T1000 (cell line): ENCODE measurements at regions not wholly inside any gene's neighbourhood (a gene's known extent, or its start where the extent isn't known, plus 50 kb on each side); places are given as distances from the start of the nearest gene placed in this dataset.

ENCODE experiments used
- DNase-seq: peaks from one replicate; lab custom pipeline; 2025; ENCODE audit warnings: mixed read lengths; lab: John Stamatoyannopoulos, UW

- no peak for DNase-seq
Measured at GRCh38 chr11:134746609-134747008, 334.6 kb upstream of the B3GAT1 start.

DNA sequence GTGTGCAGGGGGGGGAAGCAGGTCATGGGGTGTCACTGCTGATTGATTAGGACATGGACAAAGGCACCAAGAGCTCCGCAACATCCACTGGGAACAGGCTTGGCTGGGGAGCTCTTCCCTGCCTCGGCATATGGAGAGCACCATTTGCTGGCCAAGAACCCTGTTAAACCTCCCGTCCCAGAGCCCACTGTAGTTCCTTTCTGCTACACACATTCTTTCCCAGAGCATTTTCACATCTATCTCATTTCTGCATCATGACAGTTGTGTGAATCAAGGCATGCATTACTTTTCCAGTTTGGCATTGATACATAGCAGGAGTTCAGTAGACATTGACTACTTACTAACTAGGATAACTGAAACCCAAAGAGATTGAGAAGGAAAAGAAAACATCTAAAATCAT, 333.4 kb upstream of the B3GAT1 start:
- DNase-seq, result no peak

DNA sequence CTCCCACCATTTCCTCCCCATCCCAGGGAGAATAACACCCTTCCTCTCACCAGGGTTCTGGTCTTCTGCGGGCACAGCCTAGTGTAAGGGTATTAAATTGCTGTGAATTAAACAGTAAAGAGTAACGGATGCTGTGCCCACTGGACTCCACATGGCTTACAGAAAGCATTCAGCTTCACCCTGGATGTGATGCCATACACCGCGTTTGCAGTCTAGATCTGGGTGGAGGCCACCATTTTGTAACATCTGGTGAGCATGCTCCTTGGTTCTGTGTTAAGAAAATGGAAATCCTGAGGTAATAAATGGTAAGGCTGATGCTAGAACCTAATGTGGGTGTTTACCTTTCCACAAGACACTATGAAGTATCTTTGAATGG, 331.8 kb upstream of the B3GAT1 start:
- DNase-seq, result no peak

DNA sequence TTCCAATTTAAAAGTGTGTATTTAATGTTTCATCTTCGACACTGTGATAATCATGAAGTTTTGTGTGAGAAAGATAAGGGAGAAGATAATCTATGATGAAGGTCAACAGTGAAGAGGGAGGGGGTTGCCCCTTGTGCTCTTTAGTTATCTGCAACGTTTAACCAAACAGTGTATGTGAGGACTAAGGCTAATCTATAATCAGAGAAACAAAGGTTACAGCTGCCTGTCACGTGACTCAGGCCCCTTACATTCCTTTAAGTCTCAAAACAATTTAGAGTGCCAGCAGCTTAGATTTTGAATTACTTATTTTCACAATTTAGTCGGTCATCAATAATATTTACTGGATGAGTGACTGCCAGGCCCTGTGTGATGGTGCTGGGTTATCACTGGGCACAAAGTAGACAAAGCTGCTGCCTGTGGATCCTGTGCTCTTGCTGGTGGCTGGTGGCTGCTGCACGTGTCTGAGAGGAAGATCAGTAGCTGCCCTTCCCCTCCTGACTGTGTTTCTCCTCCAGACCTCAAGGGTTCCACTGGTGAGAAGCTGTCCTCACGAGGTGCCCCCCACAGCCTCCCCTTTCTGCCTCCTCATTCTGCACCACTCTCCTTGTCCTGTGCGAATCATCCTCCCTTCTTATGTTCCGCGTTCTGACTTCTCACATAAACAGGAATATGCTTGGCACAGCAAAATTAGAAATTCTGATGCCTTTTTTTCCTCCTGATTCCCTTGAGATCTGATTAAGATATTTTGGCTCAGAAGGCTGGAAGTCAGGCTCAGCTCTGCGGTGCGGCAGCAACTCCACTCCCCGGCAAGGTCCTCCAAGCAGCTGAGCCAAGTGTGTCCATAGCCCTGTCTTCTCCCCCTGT, 331.1 kb upstream of the B3GAT1 start:
- DNase-seq, result no peak

- DNase-seq, result no peak
Measured at GRCh38 chr11:134742224-134742612, 330.2 kb upstream of the B3GAT1 start.

- no peak for DNase-seq
Measured at GRCh38 chr11:134741453-134742223, 329.6 kb upstream of the B3GAT1 start.

GRCh38 chr11:134740590-134741261, 328.7 kb upstream of the B3GAT1 start:
- no peak for DNase-seq

- no peak for DNase-seq
Measured at GRCh38 chr11:134739136-134739535, 327.1 kb upstream of the B3GAT1 start.

DNA sequence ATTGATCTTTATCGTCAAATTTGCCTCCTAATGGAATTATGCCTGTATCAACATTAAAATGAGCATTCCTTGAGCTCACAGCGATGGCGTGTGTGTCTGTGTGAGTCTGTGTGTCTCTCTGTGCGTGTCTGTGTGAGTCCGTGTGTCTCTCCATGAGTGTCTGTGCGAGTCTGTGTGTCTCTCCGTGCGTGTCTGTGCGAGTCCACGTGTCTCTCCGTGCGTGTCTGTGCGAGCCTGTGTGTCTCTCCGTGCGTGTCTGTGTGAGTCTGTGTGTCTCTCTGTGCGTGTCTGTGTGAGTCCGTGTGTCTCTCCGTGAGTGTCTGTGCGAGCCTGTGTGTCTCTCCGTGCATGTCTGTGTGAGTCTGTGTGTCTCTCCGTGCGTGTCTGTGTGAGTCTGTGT, 326.5 kb upstream of the B3GAT1 start:
- DNase-seq, result no peak

DNA sequence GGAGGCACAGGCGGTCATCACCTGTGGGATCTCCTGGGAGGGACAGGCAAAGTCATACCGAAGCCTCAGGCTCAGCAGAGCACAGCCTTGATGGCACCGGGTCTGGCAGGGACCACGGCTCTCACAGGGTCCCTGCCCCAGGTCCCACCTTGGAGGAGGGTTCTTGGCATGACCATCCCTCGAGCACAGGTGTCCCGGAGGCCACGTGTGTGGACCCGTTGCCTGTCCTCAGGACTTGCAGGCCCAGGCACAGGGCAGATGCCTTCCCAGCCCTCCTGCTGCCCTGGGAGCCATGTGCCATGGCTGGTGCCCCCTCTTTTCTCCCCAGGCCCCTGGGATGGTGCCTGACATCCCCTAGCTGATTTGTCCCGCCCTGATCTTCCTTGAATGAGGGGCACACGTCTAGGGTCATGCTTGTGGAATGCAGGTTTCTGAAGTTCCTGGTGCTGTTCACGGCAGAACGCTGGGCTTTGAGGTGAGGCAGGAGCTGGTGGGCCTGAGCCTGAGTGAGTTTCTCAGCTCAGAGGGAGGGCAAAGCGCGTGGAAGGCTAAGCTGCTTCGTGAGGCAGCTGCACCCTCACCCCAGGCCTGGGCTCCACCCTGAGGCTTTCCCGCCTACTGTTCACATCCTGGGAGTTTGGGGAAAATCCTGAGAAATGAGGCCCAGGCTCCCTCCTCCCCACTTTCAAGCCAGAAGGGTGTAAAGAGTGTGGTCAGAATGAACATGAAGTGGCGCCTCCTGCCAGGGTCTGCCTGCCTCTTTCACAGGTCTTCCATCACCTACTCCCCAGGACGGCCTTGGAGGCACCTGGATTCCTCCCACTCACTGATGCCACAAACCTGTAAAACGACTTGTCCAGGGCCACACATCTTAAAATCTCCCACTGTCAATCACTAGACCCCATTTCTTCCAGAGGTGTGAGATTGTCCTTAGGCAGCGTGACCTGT, 325.8 kb upstream of the B3GAT1 start:
- no peak for DNase-seq

- no peak for DNase-seq
Measured at GRCh38 chr11:134736251-134736947, 324.4 kb upstream of the B3GAT1 start.

DNA sequence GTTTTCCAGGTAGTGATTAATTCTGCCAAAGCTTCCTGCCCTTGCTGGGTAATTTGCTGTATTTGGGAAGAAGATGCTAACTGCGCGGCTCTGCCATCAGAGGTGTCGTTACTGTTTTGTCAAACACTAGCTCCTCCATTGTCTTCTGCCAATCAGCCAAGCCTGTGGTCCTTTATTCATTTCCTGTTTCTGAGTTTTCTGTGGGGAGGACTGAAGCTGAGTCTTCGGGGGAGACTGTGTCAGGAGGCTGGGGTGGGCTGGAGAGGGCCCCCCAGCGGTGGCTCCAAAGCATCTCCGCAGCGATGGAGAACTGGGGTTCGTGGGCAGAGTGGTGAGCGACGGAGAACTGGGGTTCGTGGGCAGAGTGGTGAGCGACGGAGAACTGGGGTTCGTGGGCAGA, 322.9 kb upstream of the B3GAT1 start:
- no peak for DNase-seq

DNA sequence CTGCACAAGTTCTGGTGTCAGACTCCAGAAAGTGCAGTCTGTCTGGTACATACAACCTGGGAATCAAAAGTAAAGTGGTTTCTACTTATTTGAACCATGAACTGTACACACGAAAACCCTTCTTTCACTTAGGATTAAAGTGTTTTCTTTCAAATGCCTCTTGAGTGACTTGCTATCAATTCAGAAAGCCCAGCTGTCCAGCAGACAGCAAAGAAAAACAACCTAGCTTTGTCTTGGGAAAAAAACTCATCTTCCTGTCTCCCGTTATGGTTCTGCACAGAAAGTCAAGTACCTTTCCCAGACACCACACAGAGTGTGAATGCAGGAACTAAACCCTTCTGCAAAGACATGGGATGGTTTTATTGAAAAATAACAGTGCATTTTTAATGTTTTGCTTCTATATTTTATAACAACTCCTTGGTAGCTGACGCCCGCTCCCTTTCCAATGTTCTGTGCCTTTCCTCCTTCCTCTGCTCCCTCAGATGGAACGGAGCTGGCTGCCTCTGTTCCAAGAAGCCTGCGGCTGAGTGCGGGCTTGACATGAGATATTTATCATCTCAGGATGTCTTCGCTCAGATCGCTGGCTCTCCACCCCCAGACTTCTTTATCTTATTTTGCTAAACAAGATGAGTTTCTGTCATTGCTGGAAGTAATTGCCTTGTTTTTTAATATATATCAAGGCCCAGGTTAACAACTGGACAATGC, 322.3 kb upstream of the B3GAT1 start:
- no peak for DNase-seq

- no peak for DNase-seq
Measured at GRCh38 chr11:134733646-134734045, 321.6 kb upstream of the B3GAT1 start.

- DNase-seq, result no peak
Measured at GRCh38 chr11:134731213-134731961, 319.3 kb upstream of the B3GAT1 start.

DNA sequence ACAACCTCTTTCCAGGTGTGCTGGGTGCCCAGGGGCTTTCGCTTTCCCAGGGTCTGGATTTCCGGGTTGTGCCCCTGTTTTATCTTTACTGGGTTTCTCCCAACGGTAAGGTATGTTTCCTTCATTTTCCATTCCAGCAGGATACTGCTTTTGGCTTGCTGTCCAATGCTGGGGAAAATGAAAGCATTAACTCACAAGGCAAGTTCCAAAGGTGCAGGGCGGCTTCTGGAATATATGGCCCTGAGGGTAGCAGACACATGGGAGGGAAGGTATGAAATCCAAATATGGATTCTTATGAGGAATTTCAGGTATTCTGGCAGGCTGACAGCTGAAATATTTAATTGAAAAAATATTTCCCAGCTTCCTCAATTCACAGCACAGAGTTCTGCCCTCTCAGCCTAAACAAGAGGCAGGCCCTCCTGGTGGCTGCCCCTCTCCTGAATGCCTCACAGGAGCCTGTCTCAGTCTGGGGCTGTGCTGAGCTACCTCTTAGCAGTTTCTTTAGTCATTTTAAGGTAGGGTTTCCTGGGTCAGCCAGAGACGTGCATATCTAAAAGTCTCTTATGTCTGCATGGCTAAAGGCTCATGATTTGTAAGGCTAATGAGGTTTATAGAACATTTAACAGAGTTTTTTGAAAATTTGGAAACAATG, 318.6 kb upstream of the B3GAT1 start:
- no peak for DNase-seq

- DNase-seq, result no peak
Measured at GRCh38 chr11:134730101-134730500, 318.1 kb upstream of the B3GAT1 start.

- no peak for DNase-seq
Measured at GRCh38 chr11:134728186-134728585, 316.1 kb upstream of the B3GAT1 start.

- DNase-seq, result no peak
Measured at GRCh38 chr11:134727636-134728035, 315.6 kb upstream of the B3GAT1 start.
